ENCODE measurements at regions not wholly inside any gene's neighbourhood (a gene's known extent, or its start where the extent isn't known, plus 50 kb on each side); places are given as distances from the start of the nearest gene placed in this dataset.

DNA sequence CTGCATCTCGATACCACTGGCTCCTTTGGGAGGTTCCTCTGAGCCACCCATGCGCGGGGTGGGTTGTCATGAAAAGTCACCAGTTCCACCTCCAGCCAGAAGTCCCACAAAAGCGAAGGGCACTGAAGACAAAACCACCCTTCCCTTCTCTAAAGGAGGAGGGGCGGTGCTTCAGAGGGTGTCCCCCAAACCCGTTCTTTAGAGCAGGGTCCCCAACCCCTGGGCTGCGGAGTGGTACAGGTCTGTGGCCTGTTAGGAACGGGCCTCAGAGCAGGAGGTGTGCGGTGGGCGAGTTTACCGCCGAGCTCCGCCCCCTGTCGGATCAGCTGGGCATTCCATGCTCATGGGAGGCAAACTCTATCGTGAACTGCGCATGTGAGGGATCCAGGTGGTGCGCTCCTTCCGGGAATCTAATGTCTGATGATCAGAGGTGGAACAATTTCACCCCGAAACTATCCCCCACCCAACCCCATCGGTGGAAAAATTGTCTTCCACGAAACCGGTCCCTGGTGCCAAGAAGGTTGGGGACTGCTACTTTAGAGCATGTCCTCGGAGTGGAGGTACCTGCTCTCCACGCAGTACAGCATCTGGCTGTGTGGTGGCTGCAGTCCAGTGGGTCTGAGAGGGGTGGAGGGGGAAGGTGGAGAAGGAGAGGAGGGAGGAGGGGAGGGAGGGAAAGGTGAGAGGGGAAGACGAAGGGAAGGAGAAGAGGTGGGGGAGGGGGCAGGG is 72.9 kb upstream of the SEPTIN5 start:
- no peak overlapping the region for H3K4me3 ChIP-seq (ENCODE audit: low read depth, low read length)

DNA sequence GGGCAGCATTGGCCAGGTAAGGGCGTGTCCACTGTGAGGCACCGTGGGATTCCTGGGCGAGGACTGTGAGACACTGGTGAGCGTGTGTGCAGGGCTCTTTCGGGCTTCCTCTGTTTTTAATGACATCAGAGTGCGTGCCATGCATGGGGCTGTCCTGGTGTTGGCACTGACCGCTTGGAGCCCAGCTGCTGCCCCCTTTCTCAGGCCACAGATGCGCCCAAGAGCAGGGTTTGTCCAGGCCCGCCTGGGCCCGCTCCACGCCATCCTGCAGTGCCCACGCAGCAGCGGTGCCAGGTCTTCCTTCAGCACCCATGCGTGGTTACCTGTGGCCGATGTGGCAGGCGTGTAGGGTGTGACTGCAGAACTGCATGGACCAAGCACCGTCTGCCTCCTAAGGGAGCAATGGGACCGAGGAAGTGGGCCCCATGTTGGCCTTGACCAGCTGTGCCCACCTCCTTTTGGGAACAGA is 72.3 kb upstream of the SEPTIN5 start:
- DNase-seq (ENCODE audit: low read depth, low spot score), result no peak
- no peak overlapping the region for H3K4me3 ChIP-seq (ENCODE audit: low read depth, low read length)
- in situ Hi-C loops (cut with HindIII; ENCODE audit: low sequenced_read_pairs), result no loop called here
- TF ChIP-seq, protein P1, sequence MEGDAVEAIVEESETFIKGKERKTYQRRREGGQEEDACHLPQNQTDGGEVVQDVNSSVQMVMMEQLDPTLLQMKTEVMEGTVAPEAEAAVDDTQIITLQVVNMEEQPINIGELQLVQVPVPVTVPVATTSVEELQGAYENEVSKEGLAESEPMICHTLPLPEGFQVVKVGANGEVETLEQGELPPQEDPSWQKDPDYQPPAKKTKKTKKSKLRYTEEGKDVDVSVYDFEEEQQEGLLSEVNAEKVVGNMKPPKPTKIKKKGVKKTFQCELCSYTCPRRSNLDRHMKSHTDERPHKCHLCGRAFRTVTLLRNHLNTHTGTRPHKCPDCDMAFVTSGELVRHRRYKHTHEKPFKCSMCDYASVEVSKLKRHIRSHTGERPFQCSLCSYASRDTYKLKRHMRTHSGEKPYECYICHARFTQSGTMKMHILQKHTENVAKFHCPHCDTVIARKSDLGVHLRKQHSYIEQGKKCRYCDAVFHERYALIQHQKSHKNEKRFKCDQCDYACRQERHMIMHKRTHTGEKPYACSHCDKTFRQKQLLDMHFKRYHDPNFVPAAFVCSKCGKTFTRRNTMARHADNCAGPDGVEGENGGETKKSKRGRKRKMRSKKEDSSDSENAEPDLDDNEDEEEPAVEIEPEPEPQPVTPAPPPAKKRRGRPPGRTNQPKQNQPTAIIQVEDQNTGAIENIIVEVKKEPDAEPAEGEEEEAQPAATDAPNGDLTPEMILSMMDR (IDR thresholded peaks at IDR 0.05; ENCODE audit: low read depth, low read length), result no peak

More for the DNA sequence above, 72.9 kb upstream of the SEPTIN5 start:
- in situ Hi-C loops (cut with HindIII; ENCODE audit: low sequenced_read_pairs), result no loop called here
- no peak for DNase-seq (ENCODE audit: low read depth, low spot score)
- TF ChIP-seq, protein P1 (IDR thresholded peaks at IDR 0.05; ENCODE audit: low read depth, low read length), result peak; percentile 55

DNA sequence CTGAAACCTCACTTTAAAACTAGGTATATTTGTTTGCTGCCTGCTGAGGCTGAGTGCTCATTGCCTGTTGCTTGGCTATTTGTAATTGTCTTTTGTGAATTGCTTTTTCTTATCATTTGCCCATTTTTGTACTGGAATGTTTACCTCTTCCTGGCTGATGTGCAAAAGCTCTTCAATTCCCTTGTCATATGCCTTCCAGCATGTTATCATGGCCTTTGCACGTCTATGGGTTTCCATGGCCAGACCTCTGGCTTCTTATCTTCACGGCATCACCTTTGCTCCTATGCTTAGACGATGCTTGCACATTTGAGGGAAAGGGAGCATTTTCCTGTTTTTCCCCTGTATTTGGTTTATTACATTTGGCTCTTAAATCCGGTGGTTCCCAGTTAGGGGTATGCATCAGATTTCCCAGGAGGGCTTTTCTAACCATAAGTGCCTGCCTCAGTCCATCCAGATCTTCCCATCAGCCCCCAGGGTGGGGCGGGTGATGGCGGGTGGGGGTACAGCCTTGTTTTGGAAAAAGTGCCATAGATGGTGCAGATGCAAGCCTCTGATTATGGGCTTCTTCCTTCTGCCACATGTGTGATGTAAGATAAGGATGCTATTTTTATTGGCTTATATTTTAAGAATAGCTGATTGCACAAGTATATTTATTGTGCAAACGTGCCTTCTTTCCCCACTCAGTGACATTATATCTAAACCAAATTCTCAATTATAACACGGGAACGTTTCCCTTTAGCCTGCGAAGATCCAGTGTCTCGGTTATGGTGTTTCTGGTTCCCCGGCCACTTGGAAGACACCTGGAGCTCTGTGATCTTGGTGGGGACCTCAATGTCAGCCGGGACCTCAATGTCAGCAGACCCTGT is 70.6 kb upstream of the SEPTIN5 start:
- no peak for DNase-seq (ENCODE audit: low read depth, low spot score)

DNA sequence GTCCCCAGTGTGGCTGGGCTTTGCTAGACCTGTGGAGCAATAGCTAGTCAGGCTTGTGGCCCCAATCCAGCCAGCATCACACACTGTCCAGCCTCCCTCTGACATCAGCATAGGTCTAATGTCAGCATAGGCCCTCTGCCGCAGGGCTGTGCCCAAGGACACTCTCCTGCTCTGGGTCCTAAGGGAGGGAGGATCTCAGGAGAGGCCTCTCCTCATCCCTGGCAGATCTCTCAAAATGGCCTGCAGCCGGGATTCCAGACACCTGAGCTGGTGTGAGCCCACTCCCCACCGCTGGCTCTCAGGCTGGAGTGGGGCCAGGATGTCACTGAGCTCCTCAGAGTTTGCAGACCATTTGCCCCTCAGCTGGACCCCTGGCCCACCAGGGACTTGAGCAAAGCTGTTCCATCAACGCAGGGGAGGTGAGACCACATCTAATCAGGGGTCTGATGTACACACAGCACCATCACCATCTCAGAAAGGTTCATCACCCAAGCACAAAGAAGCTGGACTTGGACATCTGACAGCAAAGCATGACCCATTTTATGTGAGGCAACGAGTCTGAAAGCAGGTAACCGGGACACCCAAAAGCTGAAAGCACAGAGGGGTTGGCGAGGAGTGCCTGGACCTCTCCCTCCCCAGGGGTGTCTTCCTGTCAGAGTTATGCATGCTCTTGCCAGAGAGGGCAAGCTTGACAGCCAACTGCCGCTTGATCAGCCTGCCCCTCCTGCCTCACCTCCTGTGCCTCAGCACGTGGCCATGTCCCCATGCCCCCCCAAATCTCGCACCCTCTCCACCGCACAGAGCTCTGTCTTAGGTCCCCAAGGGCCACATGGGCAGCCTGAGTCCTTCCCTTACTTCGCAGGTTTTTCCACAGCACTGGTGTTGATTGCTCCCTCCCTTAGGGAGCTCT is 69.7 kb upstream of the SEPTIN5 start:
- TF ChIP-seq, protein P1 (IDR thresholded peaks at IDR 0.05; ENCODE audit: low read depth, low read length), result no peak
- no peak for DNase-seq (ENCODE audit: low read depth, low spot score)
- in situ Hi-C loops (cut with HindIII; ENCODE audit: low sequenced_read_pairs), result no loop called here
- H3K4me3 ChIP-seq (ENCODE audit: low read depth, low read length), result no peak overlapping the region

More for the DNA sequence above, 70.6 kb upstream of the SEPTIN5 start:
- TF ChIP-seq, protein P1 (IDR thresholded peaks at IDR 0.05; ENCODE audit: low read depth, low read length), result no peak
- H3K4me3 ChIP-seq (ENCODE audit: low read depth, low read length), result no peak overlapping the region
- in situ Hi-C loops (cut with HindIII; ENCODE audit: low sequenced_read_pairs), result no loop called here

DNA sequence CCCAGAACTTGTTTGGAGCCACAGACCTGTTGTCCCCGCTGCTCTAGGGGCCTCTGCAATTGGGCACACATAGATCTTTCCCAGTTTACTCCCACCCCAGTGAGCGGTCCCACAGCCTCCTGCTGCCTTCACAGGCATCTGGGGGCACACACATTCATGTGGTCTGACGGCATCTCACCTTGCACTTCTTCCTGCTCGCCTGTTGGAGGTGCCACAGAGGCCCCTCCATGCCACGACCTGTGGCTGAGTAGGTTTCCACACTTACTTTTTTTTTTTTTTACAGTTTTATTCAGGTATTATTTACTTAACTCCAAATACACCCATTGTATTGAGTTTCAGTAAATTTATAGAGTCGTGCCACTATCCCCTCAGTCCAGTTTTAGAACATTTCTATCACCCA is 68.9 kb upstream of the SEPTIN5 start:
- H3K4me3 ChIP-seq (ENCODE audit: low read depth, low read length), result no peak overlapping the region
- DNase-seq (ENCODE audit: low read depth, low spot score), result no peak
- TF ChIP-seq, protein P1 (IDR thresholded peaks at IDR 0.05; ENCODE audit: low read depth, low read length), result no peak
- in situ Hi-C loops (cut with HindIII; ENCODE audit: low sequenced_read_pairs), result no loop called here

DNA sequence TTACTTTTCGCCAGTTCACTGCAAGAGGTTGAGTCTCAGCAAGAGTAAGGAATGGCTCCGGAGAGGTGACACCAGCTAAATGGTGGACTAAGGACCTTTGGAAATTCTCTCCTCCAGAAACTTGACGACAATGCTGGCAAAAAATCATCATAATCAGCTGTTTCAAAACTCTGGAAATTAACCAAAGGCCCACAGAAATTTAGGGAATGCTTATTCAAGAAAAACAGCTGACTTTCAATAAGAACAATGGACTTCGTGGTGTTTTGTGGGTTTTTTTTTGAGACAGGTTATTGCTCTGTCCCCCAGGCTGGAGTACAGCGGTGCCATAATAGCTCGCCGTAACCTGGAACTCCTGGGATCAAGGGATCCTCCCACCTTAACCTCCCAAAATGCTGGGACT is 68.4 kb upstream of the SEPTIN5 start:
- no peak for DNase-seq (ENCODE audit: low read depth, low spot score)
- in situ Hi-C loops (cut with HindIII; ENCODE audit: low sequenced_read_pairs), result no loop called here
- no peak overlapping the region for H3K4me3 ChIP-seq (ENCODE audit: low read depth, low read length)
- TF ChIP-seq, protein P1 (IDR thresholded peaks at IDR 0.05; ENCODE audit: low read depth, low read length), result no peak
